Chondrocyte (in vitro differentiated cells): ENCODE measurements at regions not wholly inside any gene's neighbourhood (a gene's known extent, or its start where the extent isn't known, plus 50 kb on each side); places are given as distances from the start of the nearest gene placed in this dataset.

Experiments used
- DNase-seq: peaks from one replicate; pipeline ENCODE4 v3.0.0; 2021; ENCODE audit warnings: mixed read lengths, low spot score
- H3K27ac Mint-ChIP-seq: one replicate; pipeline ENCODE4 v1.8.0; 2021; ENCODE audit warnings: mild to moderate bottlenecking, moderate library complexity, mixed read lengths; ENCODE audit not compliant: unreplicated experiment
- H3K27me3 Mint-ChIP-seq: 2 replicates; pipeline ENCODE4 v1.8.0; 2021; ENCODE audit warnings: low read depth, mixed read lengths
- H3K36me3 Mint-ChIP-seq: 2 replicates; pipeline ENCODE4 v1.8.0; 2021; ENCODE audit warnings: low read depth, mixed read lengths
- H3K4me1 Mint-ChIP-seq: 2 replicates; pipeline ENCODE4 v1.8.0; 2021; ENCODE audit warnings: low read depth, mild to moderate bottlenecking, mixed read lengths
- H3K4me3 Mint-ChIP-seq: one replicate; pipeline ENCODE4 v1.8.0; 2021; ENCODE audit warnings: mild to moderate bottlenecking, moderate library complexity, mixed read lengths; ENCODE audit not compliant: unreplicated experiment
- H3K9me3 Mint-ChIP-seq: 2 replicates; pipeline ENCODE4 v1.8.0; 2021; ENCODE audit warnings: low read depth, mixed read lengths
- TF ChIP-seq, protein P1 (sequence below): fragments of 200-600 bp; sonication (generic); IDR thresholded peaks from 2 replicates; pipeline ENCODE4 v1.5.0; 2021; ENCODE audit warnings: antibody characterized with exemption, mild to moderate bottlenecking, moderate library complexity

- Mint-ChIP-seq H3K27ac (no peak overlapping the region), H3K27me3 (no peaks in the 10 kb centered on the region), H3K4me3 (no peak overlapping the region), H3K36me3 (no peaks in the 10 kb centered on the region), H3K9me3 (peaks cover 1% of the 10 kb centered on the region), H3K4me1 (peaks cover 14% of the 10 kb centered on the region)
- DNase-seq: no peak
- TF ChIP-seq, protein P1, sequence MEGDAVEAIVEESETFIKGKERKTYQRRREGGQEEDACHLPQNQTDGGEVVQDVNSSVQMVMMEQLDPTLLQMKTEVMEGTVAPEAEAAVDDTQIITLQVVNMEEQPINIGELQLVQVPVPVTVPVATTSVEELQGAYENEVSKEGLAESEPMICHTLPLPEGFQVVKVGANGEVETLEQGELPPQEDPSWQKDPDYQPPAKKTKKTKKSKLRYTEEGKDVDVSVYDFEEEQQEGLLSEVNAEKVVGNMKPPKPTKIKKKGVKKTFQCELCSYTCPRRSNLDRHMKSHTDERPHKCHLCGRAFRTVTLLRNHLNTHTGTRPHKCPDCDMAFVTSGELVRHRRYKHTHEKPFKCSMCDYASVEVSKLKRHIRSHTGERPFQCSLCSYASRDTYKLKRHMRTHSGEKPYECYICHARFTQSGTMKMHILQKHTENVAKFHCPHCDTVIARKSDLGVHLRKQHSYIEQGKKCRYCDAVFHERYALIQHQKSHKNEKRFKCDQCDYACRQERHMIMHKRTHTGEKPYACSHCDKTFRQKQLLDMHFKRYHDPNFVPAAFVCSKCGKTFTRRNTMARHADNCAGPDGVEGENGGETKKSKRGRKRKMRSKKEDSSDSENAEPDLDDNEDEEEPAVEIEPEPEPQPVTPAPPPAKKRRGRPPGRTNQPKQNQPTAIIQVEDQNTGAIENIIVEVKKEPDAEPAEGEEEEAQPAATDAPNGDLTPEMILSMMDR: no peak
Measured at GRCh38 chr3:187972454-187972853, 181.5 kb upstream of the LPP start.

DNA sequence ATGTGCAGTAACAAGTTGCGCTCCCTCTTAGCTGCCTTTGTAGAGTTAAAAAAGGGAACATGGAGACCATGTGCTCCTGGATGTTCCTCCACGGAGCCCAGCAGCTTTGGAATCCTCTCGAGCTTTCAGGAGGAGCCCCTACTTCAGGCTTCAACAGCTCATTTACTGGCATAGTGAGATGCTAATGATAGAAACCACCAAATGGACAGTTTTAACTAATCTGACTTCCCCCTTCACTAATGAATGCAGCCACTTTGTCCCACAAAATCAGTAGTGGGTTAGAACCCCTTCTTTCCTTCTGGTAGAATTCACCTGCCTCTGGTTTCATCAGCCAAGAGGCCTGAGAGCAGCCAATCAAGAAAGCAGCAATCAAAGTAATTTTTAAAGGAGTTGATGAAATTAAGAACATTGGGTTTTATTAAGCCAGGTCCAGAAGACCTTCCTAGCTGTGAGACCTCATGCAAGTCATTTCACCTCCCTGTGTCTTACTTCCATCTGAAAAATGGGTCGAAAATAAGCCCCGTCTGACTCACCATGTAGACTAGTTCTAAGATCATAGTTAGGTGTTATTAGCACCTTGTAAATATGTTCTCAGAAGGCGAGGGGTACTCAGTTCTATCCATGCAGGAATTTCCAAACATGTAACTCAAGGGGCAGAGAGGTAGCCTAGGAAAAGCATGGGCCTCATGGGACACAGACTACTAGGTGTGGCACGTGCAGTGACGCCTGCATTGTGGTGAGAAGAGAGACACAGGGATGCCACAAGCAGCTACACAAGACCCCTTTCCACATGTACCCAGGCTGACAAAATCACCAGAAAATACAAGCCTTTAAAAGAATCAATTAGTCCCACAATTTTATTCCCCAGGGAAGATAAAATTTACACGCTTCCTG is 179.7 kb upstream of the LPP start:
- TF ChIP-seq, protein P1: no peak
- Mint-ChIP-seq H3K36me3 (no peaks in the 10 kb centered on the region), H3K9me3 (peaks cover 5% of the 10 kb centered on the region), H3K4me3 (no peak overlapping the region), H3K27ac (no peak overlapping the region), H3K27me3 (no peaks in the 10 kb centered on the region), H3K4me1 (peaks cover 14% of the 10 kb centered on the region)
- DNase-seq: no peak

DNA sequence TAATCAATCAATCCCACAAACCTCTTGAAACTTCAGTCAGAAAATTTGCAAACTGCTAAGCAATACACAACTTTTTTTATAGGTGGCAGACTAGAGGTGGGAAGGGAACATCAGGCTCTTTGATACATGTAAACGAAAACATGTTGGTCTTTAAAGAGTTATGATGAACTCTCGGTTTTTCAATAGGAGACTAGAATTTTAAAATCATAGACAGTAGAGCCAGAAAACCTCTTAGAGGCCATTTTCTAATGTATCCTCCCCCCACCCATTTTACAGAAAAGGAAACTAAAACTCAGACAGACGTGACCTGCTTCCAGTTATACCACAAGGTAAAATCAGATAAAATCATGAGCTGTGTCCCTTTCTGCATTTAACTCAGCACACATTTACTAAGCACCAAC is 179.1 kb upstream of the LPP start:
- Mint-ChIP-seq H3K4me1 (peaks cover 14% of the 10 kb centered on the region), H3K4me3 (no peak overlapping the region), H3K27me3 (no peaks in the 10 kb centered on the region), H3K9me3 (peaks cover 5% of the 10 kb centered on the region), H3K27ac (no peak overlapping the region), H3K36me3 (no peaks in the 10 kb centered on the region)
- TF ChIP-seq, protein P1: peak; percentile 50
- no peak for DNase-seq

DNA sequence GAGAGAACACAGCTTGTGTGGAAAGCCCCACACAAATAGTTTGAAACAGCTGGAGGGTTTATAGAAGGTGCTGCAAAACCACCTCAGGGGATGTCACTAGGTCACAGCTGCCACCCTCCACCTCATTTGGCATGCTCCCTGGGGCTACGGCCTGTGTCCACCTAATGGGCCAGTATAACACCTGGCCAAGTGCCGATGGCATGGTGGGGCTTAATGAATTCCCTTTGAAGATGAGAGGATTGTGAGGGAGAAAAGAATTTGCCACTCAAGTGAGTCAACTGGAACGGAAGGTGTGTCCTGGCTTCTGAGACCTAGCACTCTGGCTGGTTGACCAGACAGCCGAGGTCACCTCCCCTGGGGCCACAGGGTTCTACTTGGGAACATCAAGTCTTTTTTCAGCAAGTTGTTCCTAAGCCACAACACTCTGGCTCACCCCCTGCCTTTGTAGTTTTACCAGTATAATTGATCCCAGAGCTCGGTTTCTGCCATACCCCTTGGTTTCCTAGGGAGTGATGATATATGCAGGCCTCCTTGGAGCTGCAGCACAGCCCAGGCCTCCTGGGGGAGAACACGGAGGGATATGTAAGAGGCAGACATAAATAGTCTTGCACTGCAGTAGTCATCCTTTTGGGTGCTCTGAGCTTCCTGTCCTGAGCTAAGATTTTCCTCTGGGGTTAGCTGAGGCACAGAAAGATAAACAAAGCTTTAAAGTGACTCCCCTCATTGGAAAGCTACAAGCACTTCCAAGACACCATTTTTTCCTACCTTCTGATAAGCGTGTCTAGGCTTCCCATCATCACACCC is 178.2 kb upstream of the LPP start:
- no peak overlapping the region for H3K4me3 Mint-ChIP-seq
- H3K4me1 Mint-ChIP-seq: peaks cover 14% of the 10 kb centered on the region
- H3K27me3 Mint-ChIP-seq: peaks cover 2% of the 10 kb centered on the region
- H3K27ac Mint-ChIP-seq: peak overlapping the region; percentile 6
- TF ChIP-seq, protein P1: no peak
- H3K36me3 Mint-ChIP-seq: no peaks in the 10 kb centered on the region
- DNase-seq: no peak
- H3K9me3 Mint-ChIP-seq: peaks cover 5% of the 10 kb centered on the region

DNA sequence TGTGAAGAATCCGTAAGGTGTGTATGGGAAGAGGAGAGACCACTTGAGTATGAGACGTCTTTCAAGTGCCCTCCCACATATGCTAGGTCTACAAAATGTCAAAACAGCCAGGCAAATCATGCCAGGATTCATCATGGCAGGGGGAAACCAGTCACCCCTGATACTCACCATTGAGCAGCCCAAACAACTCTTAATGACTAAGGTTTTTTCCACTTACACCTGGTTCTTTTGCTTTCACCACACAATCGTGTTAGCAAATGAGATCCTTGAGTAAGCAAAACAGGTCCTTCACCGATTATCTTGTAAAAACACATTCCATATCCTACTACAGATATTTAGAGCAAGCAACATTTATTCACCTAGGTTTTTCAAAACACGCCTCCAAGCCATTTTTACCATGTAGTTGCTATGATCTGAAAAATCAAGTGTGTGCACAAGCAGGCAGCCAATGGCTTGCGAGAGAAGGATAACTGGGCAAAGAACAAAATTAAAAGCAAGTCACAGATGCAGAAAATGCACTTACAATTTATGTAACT is 177.5 kb upstream of the LPP start:
- DNase-seq: no peak
- Mint-ChIP-seq H3K9me3 (peaks cover 5% of the 10 kb centered on the region), H3K36me3 (no peaks in the 10 kb centered on the region), H3K27me3 (peaks cover 3% of the 10 kb centered on the region), H3K4me3 (no peak overlapping the region), H3K4me1 (peaks cover 14% of the 10 kb centered on the region), H3K27ac (no peak overlapping the region)
- TF ChIP-seq, protein P1: no peak
